HepG2 (cell line): ENCODE measurements at regions not wholly inside any gene's neighbourhood (a gene's known extent, or its start where the extent isn't known, plus 50 kb on each side); places are given as distances from the start of the nearest gene placed in this dataset.

ENCODE experiments used
- ATAC-seq: fragments of 200-7000 bp; cut with Tn5 transposase; 3 replicates; pipeline ENCODE4 v1.9.1; 2020; ENCODE audit warnings: mild to moderate bottlenecking, moderate library complexity
- BruUV-seq: library from RNA; stranded (reverse); fragments of 400-500 nt; replicated peaks from 2 replicates; lab custom pipeline; 2021; lab: Mats Ljungman, UMichigan
- CTCF ChIA-PET: fragments of 300-600 bp; formaldehyde crosslinking; extraction: SDS; loops from one replicate; lab custom pipeline; 2021; ENCODE audit warnings: low total read pairs, inconsistent platforms, low intra/inter-chr PET ratio; lab: Yijun Ruan, JAX
- POLR2A ChIA-PET: fragments of 350-600 bp; sonication (Branson Sonifier 250); formaldehyde crosslinking; loops from one replicate; lab custom pipeline; 2020; ENCODE audit warnings: antibody characterized with exemption, inconsistent platforms; lab: Yijun Ruan, JAX
- DNase-seq: peaks from one replicate; pipeline ENCODE4 v3.0.0-alpha.2; 2015; ENCODE audit warnings: low spot score
- FAIRE-seq: peaks from 3 replicates; lab custom pipeline; 2011; peaks lifted over from hg19 to GRCh38; lab: Jason Lieb, UNC
- H2AFZ ChIP-seq: one replicate; pipeline ENCODE4 v1.6.1; 2011; ENCODE audit warnings: low read length, inconsistent platforms
- H3K27ac ChIP-seq: fragments of 300-600 bp; 3 replicates; pipeline ENCODE4 v1.8.0; 2011; ENCODE audit warnings: mixed run types, mild to moderate bottlenecking, mixed read lengths, low read length, inconsistent platforms; ENCODE audit not compliant: insufficient read depth; ENCODE audit errors: extremely low read length
- H3K27me3 ChIP-seq, 2 experiments: fragments of 200-600 bp in 1 of 2; 2 replicates in 1 of 2; 3 replicates in 1 of 2; pipeline versions ENCODE4 v1.6.0 to v1.8.0; 2011; ENCODE audit warnings: low read length in 2 of 2, mild to moderate bottlenecking in 2 of 2, moderate library complexity in 2 of 2, inconsistent platforms in 1 of 2; ENCODE audit not compliant: insufficient read depth in 2 of 2, control insufficient read depth in 1 of 2
- H3K36me3 ChIP-seq, 2 experiments: fragments of 200-600 bp in 1 of 2; replicated peaks in 1 of 2; 2 replicates in 1 of 2; 3 replicates in 1 of 2; pipeline versions ENCODE4 v1.5.1 to v1.8.0; 2011; ENCODE audit warnings: low read length in 2 of 2, inconsistent platforms in 1 of 2; ENCODE audit not compliant: insufficient read depth in 2 of 2, control insufficient read depth in 1 of 2
- H3K4me1 ChIP-seq: 2 replicates; pipeline ENCODE4 v1.5.1; 2012; ENCODE audit warnings: low read length, inconsistent platforms; ENCODE audit not compliant: insufficient read depth
- H3K4me2 ChIP-seq: 2 replicates; pipeline ENCODE4 v1.6.0; 2011; ENCODE audit warnings: low read depth, low read length, inconsistent platforms
- H3K4me3 ChIP-seq, 3 experiments: fragments of 200-600 bp in 1 of 3; sonication (generic), shearing (Covaris generic) in 1 of 3; replicated peaks in 1 of 3; 2 replicates each; pipeline ENCODE4 v1.5.1; 2011 to 2016; ENCODE audit warnings: low read length in 3 of 3, inconsistent platforms in 2 of 3, low read depth in 2 of 3, mild to moderate bottlenecking in 2 of 3, control low read depth in 1 of 3, mixed read lengths in 1 of 3; ENCODE audit not compliant: insufficient read depth in 1 of 3
- H3K79me2 ChIP-seq: one replicate; pipeline ENCODE4 v1.6.1; 2011; ENCODE audit warnings: low read length, inconsistent platforms; ENCODE audit not compliant: insufficient read depth
- H3K9ac ChIP-seq: 2 replicates; pipeline ENCODE4 v1.6.0; 2011; ENCODE audit warnings: mild to moderate bottlenecking, low read depth, low read length, inconsistent platforms; ENCODE audit not compliant: insufficient read depth
- H3K9me3 ChIP-seq: 2 replicates; pipeline ENCODE4 v1.5.1; 2012; ENCODE audit warnings: mild to moderate bottlenecking, low read length
- H4K20me1 ChIP-seq: 2 replicates; pipeline ENCODE4 v1.6.0; 2011; ENCODE audit warnings: inconsistent platforms, mild to moderate bottlenecking, low read length, moderate library complexity; ENCODE audit not compliant: insufficient read depth
- ATRX ChIP-seq: sonication (generic); formaldehyde crosslinking; IDR thresholded peaks from 2 replicates; pipeline ENCODE4 v1.4.0; 2020; ENCODE audit warnings: missing genetic modification reagents, borderline replicate concordance
- GATAD2A ChIP-seq: IDR thresholded peaks from 2 replicates; pipeline ENCODE4 v1.6.1; 2016
- KAT8 ChIP-seq: IDR thresholded peaks from 2 replicates; pipeline ENCODE4 v1.6.1; 2016; ENCODE audit warnings: missing genetic modification reagents, missing compliant biosample characterization
- MTF2 ChIP-seq: sonication (generic); formaldehyde crosslinking; IDR thresholded peaks from 2 replicates; pipeline ENCODE4 v1.5.0; 2020; ENCODE audit warnings: missing genetic modification reagents, borderline replicate concordance
- NR1H2 ChIP-seq: sonication (generic); formaldehyde crosslinking; IDR thresholded peaks from 2 replicates; pipeline ENCODE4 v1.8.1; 2022; ENCODE audit warnings: low read depth, missing genetic modification reagents, borderline replicate concordance
- PCBP2 ChIP-seq: fragments of 200-400 bp; formaldehyde crosslinking; optimal IDR thresholded peaks from 2 replicates; pipeline ENCODE3; 2018; ENCODE audit warnings: low read length, low read depth; ENCODE audit not compliant: poor library complexity, severe bottlenecking
- SMC3 ChIP-seq: IDR thresholded peaks from 2 replicates; pipeline ENCODE4 v1.6.1; 2011; ENCODE audit warnings: low read length, improper control_type of control experiment
- ZNF367 ChIP-seq: sonication (generic); formaldehyde crosslinking; IDR thresholded peaks from 2 replicates; pipeline ENCODE4 v1.4.0; 2020; ENCODE audit warnings: missing genetic modification reagents, borderline replicate concordance
- WGBS: methylation state at CpG from one replicate; pipeline ENCODE4 v1.1.6; 2017; ENCODE audit warnings: low lambda C conversion rate; 5-methylcytosine and 5-hydroxymethylcytosine counted together
- in situ Hi-C: cut with HindIII; loops from 2 replicates; pipeline ENCODE4 v1.10.0; 2017; ENCODE audit warnings: low pct_unique_long_range_greater_than_20kb; ENCODE audit not compliant: extremely low pct_ligation_motif_present
- intact Hi-C: fragments of 100-400 bp; cut with micrococcal nuclease; formaldehyde crosslinking; loops from one replicate; pipeline ENCODE4 v1.10.0; 2022; ENCODE audit not compliant: unreplicated experiment
- TF ChIP-seq, protein P1 (sequence below): sonication (generic); formaldehyde crosslinking; conservative IDR thresholded peaks from 2 replicates; pipeline ENCODE4 v1.5.0; 2020; ENCODE audit warnings: missing genetic modification reagents
- TF ChIP-seq, protein P2 (sequence below): sonication (generic); formaldehyde crosslinking; IDR thresholded peaks from 2 replicates; pipeline ENCODE4 v1.4.0; 2020; ENCODE audit warnings: missing genetic modification reagents

- intact Hi-C loops (no loop called here), in situ Hi-C loops (no loop called here)
- DNase-seq (no peak), ATAC-seq (no peak), FAIRE-seq (no peak)
- WGBS = 2% methylated on average over 1 of the region's 1 CpG
- H3K9me3 ChIP-seq = no peaks in the 10 kb centered on the region
- no peak overlapping the region for H3K4me3 ChIP-seq
- TF ChIP-seq, protein P1, sequence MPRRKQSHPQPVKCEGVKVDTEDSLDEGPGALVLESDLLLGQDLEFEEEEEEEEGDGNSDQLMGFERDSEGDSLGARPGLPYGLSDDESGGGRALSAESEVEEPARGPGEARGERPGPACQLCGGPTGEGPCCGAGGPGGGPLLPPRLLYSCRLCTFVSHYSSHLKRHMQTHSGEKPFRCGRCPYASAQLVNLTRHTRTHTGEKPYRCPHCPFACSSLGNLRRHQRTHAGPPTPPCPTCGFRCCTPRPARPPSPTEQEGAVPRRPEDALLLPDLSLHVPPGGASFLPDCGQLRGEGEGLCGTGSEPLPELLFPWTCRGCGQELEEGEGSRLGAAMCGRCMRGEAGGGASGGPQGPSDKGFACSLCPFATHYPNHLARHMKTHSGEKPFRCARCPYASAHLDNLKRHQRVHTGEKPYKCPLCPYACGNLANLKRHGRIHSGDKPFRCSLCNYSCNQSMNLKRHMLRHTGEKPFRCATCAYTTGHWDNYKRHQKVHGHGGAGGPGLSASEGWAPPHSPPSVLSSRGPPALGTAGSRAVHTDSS (CRISPR knock-in tag) = no peak
- TF ChIP-seq MTF2 (CRISPR knock-in tag) (no peak), ATRX (CRISPR knock-in tag) (no peak), GATAD2A (CRISPR knock-in tag) (no peak), SMC3 (no peak), KAT8 (CRISPR knock-in tag) (no peak), NR1H2 (no peak), PCBP2 (no peak), ZNF367 (CRISPR knock-in tag) (no peak)
- TF ChIP-seq, protein P2, sequence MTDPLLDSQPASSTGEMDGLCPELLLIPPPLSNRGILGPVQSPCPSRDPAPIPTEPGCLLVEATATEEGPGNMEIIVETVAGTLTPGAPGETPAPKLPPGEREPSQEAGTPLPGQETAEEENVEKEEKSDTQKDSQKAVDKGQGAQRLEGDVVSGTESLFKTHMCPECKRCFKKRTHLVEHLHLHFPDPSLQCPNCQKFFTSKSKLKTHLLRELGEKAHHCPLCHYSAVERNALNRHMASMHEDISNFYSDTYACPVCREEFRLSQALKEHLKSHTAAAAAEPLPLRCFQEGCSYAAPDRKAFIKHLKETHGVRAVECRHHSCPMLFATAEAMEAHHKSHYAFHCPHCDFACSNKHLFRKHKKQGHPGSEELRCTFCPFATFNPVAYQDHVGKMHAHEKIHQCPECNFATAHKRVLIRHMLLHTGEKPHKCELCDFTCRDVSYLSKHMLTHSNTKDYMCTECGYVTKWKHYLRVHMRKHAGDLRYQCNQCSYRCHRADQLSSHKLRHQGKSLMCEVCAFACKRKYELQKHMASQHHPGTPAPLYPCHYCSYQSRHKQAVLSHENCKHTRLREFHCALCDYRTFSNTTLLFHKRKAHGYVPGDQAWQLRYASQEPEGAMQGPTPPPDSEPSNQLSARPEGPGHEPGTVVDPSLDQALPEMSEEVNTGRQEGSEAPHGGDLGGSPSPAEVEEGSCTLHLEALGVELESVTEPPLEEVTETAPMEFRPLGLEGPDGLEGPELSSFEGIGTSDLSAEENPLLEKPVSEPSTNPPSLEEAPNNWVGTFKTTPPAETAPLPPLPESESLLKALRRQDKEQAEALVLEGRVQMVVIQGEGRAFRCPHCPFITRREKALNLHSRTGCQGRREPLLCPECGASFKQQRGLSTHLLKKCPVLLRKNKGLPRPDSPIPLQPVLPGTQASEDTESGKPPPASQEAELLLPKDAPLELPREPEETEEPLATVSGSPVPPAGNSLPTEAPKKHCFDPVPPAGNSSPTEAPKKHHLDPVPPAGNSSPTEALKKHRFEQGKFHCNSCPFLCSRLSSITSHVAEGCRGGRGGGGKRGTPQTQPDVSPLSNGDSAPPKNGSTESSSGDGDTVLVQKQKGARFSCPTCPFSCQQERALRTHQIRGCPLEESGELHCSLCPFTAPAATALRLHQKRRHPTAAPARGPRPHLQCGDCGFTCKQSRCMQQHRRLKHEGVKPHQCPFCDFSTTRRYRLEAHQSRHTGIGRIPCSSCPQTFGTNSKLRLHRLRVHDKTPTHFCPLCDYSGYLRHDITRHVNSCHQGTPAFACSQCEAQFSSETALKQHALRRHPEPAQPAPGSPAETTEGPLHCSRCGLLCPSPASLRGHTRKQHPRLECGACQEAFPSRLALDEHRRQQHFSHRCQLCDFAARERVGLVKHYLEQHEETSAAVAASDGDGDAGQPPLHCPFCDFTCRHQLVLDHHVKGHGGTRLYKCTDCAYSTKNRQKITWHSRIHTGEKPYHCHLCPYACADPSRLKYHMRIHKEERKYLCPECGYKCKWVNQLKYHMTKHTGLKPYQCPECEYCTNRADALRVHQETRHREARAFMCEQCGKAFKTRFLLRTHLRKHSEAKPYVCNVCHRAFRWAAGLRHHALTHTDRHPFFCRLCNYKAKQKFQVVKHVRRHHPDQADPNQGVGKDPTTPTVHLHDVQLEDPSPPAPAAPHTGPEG (CRISPR knock-in tag) = no peak
- no peaks in the 10 kb centered on the region for H3K36me3 ChIP-seq
- H3K9ac ChIP-seq = no peak overlapping the region
- no peak overlapping the region for H2AFZ ChIP-seq
- H3K4me1 ChIP-seq = no peaks in the 10 kb centered on the region
- no peaks in the 10 kb centered on the region for H4K20me1 ChIP-seq
- ChIA-PET CTCF (no interaction called here), POLR2A (no interaction called here)
- no TSS peak for BruUV-seq
- H3K27ac ChIP-seq = no peak overlapping the region
- no peaks in the 10 kb centered on the region for H3K79me2 ChIP-seq
- no peak overlapping the region for H3K4me2 ChIP-seq
- no peaks in the 10 kb centered on the region; a peak in 1 of 5 replicates for H3K27me3 ChIP-seq
These were observed 426.4 kb downstream of the TUSC7 start for GRCh38 chr3:117136003-117136402.
